ENCODE measurements at regions not wholly inside any gene's neighbourhood (a gene's known extent, or its start where the extent isn't known, plus 50 kb on each side); places are given as distances from the start of the nearest gene placed in this dataset.
"Not testable (repeated sequence)": the region's sequence is repeated elsewhere in the genome, so short reads cannot be mapped to it uniquely, and the experiment has no call there.

DNA sequence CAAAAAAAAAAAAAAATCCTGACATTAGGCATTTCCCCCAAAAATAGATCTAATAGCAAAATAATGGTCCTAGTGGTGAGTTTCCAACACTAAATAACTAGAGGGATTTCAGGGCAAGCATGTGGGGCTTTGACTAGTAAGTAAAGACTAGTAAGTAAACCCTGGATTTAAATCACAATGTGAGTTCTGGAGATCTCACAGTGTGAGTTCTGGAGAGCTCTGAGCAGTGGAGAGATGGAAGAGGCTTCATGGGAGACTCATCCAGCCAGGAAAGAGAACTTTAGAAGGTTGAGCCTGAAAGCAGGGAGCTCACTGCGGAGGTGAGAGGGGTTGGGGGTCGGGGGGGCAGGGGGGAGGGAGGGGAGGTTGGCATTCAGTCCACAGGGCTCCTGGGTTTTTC, 373.4 kb downstream of the SPATA31A1 start:
- not testable (repeated sequence) for H3K9ac ChIP-seq (ENCODE audit: low read length); H3K4me3 ChIP-seq (ENCODE audit: low read depth in 1 of 2, low read length in 2 of 2); H3K36me3 ChIP-seq (ENCODE audit: insufficient read depth, low read length); H3K4me1 ChIP-seq (ENCODE audit: insufficient read depth, low read length); H3K9me3 ChIP-seq (ENCODE audit: low read length); H3K27me3 ChIP-seq (ENCODE audit: control insufficient read depth in 1 of 2, insufficient read depth in 2 of 2, low read length in 2 of 2); H3K27ac ChIP-seq (ENCODE audit: low read depth, low read length)

DNA sequence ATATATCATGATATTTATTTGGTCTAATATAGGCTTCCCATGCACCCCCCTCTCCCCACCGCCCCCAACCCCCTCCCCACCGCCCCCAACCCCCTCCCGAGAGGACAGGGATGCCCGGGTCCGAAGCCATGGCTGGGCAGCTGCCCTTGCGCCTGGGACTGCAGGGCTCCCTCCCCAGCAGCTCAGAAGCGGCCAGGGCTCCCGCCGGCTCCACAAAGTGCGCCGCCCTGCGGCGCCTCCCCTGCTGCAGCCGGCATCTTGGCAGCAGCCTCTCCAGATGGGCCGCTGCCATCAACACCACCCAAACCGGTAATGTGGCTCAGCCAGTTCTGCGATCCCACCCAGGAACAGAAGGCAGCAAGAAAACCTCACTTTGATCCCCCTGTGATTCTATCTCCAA, 389.4 kb downstream of the SPATA31A1 start:
- not testable (repeated sequence) for H3K36me3 ChIP-seq (ENCODE audit: insufficient read depth, low read length); H3K4me1 ChIP-seq (ENCODE audit: insufficient read depth, low read length); H3K9ac ChIP-seq (ENCODE audit: low read length); H3K4me3 ChIP-seq (ENCODE audit: low read depth in 1 of 2, low read length in 2 of 2); H3K27me3 ChIP-seq (ENCODE audit: control insufficient read depth in 1 of 2, insufficient read depth in 2 of 2, low read length in 2 of 2); H3K9me3 ChIP-seq (ENCODE audit: low read length); H3K27ac ChIP-seq (ENCODE audit: low read depth, low read length)

DNA sequence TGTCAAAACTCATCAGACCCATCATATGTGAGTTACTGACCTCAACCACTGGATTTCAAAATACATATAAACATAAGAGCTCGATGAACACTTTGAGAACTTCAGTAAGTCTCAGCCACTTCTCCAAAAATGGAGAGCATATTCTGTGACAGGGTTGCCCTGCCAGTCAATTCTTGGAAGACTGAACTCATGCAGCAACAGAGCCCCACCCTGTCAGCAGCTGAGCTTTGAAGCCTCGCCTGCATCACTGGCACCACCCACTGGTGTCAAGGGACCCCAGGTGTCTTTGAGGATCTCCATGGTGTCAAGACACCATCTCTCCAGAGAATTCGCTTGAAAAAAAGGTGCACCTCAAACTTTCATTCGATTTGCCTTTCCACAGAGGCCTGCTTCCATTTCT, 420.1 kb downstream of the SPATA31A1 start:
- not testable (repeated sequence) for H3K4me3 ChIP-seq (ENCODE audit: low read depth in 1 of 2, low read length in 2 of 2); H3K27ac ChIP-seq (ENCODE audit: low read depth, low read length)

DNA sequence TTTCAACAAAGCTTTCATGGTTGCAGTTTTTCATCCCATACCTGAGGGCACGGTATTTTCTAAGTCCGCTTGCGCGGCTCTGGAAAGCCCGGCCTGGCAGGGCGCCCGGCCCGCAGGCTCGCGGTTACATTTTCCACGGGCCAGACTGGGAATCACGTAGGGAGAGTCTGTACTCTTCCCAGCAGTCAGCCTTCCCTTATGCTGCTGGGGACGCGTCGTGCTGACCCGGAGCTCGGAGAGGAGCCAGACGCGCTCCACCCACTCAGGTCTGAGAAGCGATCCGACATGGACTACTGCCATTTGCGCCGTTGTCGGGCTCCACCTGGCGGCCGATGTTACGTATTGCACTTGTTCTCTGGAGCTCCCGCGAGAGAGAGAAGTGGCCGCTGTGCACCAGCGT, 435.9 kb downstream of the SPATA31A1 start:
- H3K9ac ChIP-seq (ENCODE audit: low read length); H3K27ac ChIP-seq (ENCODE audit: low read depth, low read length); H3K27me3 ChIP-seq (ENCODE audit: control insufficient read depth in 1 of 2, insufficient read depth in 2 of 2, low read length in 2 of 2); H3K9me3 ChIP-seq (ENCODE audit: low read length); H3K4me1 ChIP-seq (ENCODE audit: insufficient read depth, low read length); H3K4me3 ChIP-seq (ENCODE audit: low read depth in 1 of 2, low read length in 2 of 2); H3K36me3 ChIP-seq (ENCODE audit: insufficient read depth, low read length): not testable (repeated sequence)

More for the DNA sequence above, 420.1 kb downstream of the SPATA31A1 start:
- not testable (repeated sequence) for H3K27me3 ChIP-seq (ENCODE audit: control insufficient read depth in 1 of 2, insufficient read depth in 2 of 2, low read length in 2 of 2); H3K4me1 ChIP-seq (ENCODE audit: insufficient read depth, low read length); H3K9ac ChIP-seq (ENCODE audit: low read length); H3K9me3 ChIP-seq (ENCODE audit: low read length); H3K36me3 ChIP-seq (ENCODE audit: insufficient read depth, low read length)

DNA sequence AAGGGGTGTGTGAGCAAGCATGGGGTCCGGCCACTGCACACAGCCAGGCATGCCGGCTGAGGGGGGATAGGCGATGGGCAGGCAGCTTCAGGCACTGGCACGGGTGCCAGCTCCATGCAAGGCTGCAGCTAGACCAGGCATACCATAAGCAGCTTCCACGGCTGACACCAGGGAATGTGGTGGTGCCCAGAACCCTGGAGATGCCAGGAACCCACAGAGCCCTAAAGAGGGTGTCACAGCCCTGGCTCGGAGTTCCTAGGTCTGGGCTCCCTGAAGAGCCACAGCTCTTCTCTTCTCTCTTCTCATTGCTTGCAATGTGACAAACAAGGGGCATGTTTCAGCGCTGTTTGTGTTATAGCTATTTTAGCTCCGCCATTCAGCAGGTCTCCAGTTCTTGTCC, 442.5 kb downstream of the SPATA31A1 start:
- H3K9ac ChIP-seq (ENCODE audit: low read length); H3K27ac ChIP-seq (ENCODE audit: low read depth, low read length); H3K27me3 ChIP-seq (ENCODE audit: control insufficient read depth in 1 of 2, insufficient read depth in 2 of 2, low read length in 2 of 2); H3K9me3 ChIP-seq (ENCODE audit: low read length); H3K4me3 ChIP-seq (ENCODE audit: low read depth in 1 of 2, low read length in 2 of 2); H3K36me3 ChIP-seq (ENCODE audit: insufficient read depth, low read length); H3K4me1 ChIP-seq (ENCODE audit: insufficient read depth, low read length): not testable (repeated sequence)

DNA sequence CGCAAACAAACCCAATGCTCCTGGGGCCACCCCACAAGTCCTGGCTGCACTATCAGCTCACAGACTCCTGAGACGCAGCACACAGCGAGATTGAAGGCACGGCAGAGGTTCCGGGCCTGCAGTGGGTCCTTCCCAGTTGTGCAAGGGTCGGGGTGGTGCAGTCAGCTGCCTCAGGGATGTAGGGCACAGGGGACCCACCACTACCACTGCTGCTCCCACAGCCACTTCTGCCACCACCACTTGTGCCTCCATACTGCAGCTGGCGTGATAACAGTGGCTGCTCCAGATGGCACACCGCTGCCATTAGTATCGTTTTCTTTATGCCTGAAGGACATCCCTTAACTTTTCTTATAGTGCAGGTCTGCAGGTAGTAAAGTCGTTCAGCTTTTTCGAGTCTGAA, 443.8 kb downstream of the SPATA31A1 start:
- not testable (repeated sequence) for H3K36me3 ChIP-seq (ENCODE audit: insufficient read depth, low read length); H3K9me3 ChIP-seq (ENCODE audit: low read length); H3K4me3 ChIP-seq (ENCODE audit: low read depth in 1 of 2, low read length in 2 of 2); H3K4me1 ChIP-seq (ENCODE audit: insufficient read depth, low read length); H3K9ac ChIP-seq (ENCODE audit: low read length); H3K27me3 ChIP-seq (ENCODE audit: control insufficient read depth in 1 of 2, insufficient read depth in 2 of 2, low read length in 2 of 2); H3K27ac ChIP-seq (ENCODE audit: low read depth, low read length)

- not testable (repeated sequence) for H3K36me3 ChIP-seq (ENCODE audit: insufficient read depth, low read length); H3K4me1 ChIP-seq (ENCODE audit: insufficient read depth, low read length); H3K27me3 ChIP-seq (ENCODE audit: control insufficient read depth in 1 of 2, insufficient read depth in 2 of 2, low read length in 2 of 2); H3K27ac ChIP-seq (ENCODE audit: low read depth, low read length); H3K9ac ChIP-seq (ENCODE audit: low read length); H3K4me3 ChIP-seq (ENCODE audit: low read depth in 1 of 2, low read length in 2 of 2); H3K9me3 ChIP-seq (ENCODE audit: low read length)
These were observed 447.1 kb downstream of the SPATA31A1 start for GRCh38 chr9:39802561-39802960.

- not testable (repeated sequence) for H3K27me3 ChIP-seq (ENCODE audit: control insufficient read depth in 1 of 2, insufficient read depth in 2 of 2, low read length in 2 of 2); H3K9me3 ChIP-seq (ENCODE audit: low read length); H3K4me1 ChIP-seq (ENCODE audit: insufficient read depth, low read length); H3K36me3 ChIP-seq (ENCODE audit: insufficient read depth, low read length); H3K9ac ChIP-seq (ENCODE audit: low read length)
- H3K4me3 ChIP-seq (ENCODE audit: low read depth in 1 of 2, low read length in 2 of 2) = peak overlapping the region; percentile 41 to 57
- peak overlapping the region; percentile 52 for H3K27ac ChIP-seq (ENCODE audit: low read depth, low read length)
These were observed 454.1 kb downstream of the SPATA31A1 start for GRCh38 chr9:39809401-39810226.

- not testable (repeated sequence) for H3K27me3 ChIP-seq (ENCODE audit: control insufficient read depth in 1 of 2, insufficient read depth in 2 of 2, low read length in 2 of 2); H3K27ac ChIP-seq (ENCODE audit: low read depth, low read length); H3K9ac ChIP-seq (ENCODE audit: low read length); H3K36me3 ChIP-seq (ENCODE audit: insufficient read depth, low read length); H3K9me3 ChIP-seq (ENCODE audit: low read length); H3K4me1 ChIP-seq (ENCODE audit: insufficient read depth, low read length); H3K4me3 ChIP-seq (ENCODE audit: low read depth in 1 of 2, low read length in 2 of 2)
These were observed 454.9 kb downstream of the SPATA31A1 start for GRCh38 chr9:39810401-39810800.

- not testable (repeated sequence) for H3K4me3 ChIP-seq (ENCODE audit: low read depth in 1 of 2, low read length in 2 of 2); H3K4me1 ChIP-seq (ENCODE audit: insufficient read depth, low read length); H3K9ac ChIP-seq (ENCODE audit: low read length); H3K9me3 ChIP-seq (ENCODE audit: low read length); H3K36me3 ChIP-seq (ENCODE audit: insufficient read depth, low read length); H3K27ac ChIP-seq (ENCODE audit: low read depth, low read length); H3K27me3 ChIP-seq (ENCODE audit: control insufficient read depth in 1 of 2, insufficient read depth in 2 of 2, low read length in 2 of 2)
These were observed 456.1 kb downstream of the SPATA31A1 start for GRCh38 chr9:39811615-39812014.

DNA sequence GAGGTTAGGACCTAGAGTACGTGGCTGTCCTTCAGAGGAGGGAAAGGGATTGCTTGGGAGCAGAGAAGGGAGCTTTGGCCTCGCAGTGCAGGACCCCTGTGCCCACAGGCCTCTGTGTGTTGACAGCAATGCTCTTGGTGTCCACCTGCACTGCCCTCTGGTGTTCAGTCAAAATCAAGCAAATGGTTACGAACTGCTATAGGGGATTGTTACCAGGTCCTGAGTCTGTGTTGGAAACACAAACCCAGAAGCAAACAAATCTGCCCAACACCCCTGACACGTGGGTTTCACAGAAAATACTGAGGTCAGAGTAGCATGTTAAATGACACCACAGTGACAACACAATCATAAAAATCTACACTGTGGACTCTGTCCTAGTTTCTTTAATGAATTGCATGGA, 473.0 kb downstream of the SPATA31A1 start:
- H3K27me3 ChIP-seq (ENCODE audit: control insufficient read depth in 1 of 2, insufficient read depth in 2 of 2, low read length in 2 of 2); H3K27ac ChIP-seq (ENCODE audit: low read depth, low read length); H3K4me1 ChIP-seq (ENCODE audit: insufficient read depth, low read length); H3K4me3 ChIP-seq (ENCODE audit: low read depth in 1 of 2, low read length in 2 of 2); H3K9me3 ChIP-seq (ENCODE audit: low read length); H3K9ac ChIP-seq (ENCODE audit: low read length); H3K36me3 ChIP-seq (ENCODE audit: insufficient read depth, low read length): not testable (repeated sequence)

Measured in muscle layer of colon (tissue), 2 donors.